ENCODE measurements at regions not wholly inside any gene's neighbourhood (a gene's known extent, or its start where the extent isn't known, plus 50 kb on each side); places are given as distances from the start of the nearest gene placed in this dataset.

- Histone ChIP-seq H3K4me3 (ENCODE audit: low read depth, low read length) (no peak overlapping the region), H3K27ac (no peak overlapping the region), H3K9me3 (ENCODE audit: severe bottlenecking) (no peaks in the 10 kb centered on the region), H3K27me3 (ENCODE audit: insufficient read depth, low read depth, severe bottlenecking) (no peaks in the 10 kb centered on the region), H3K36me3 (no peaks in the 10 kb centered on the region)
- no peak for DNase-seq
- TF ChIP-seq CTCF (IDR thresholded peaks at IDR 0.05; ENCODE audit: low read depth, low read length) = no peak
Observed at GRCh38 chr2:177026956-177027355, 185.6 kb upstream of the HNRNPA3 start.

GRCh38 chr2:177028296-177028695 lies 184.3 kb upstream of the HNRNPA3 start:
- DNase-seq = no peak
- Histone ChIP-seq H3K36me3 (no peaks in the 10 kb centered on the region), H3K27ac (no peak overlapping the region), H3K9me3 (ENCODE audit: severe bottlenecking) (no peaks in the 10 kb centered on the region), H3K4me3 (ENCODE audit: low read depth, low read length) (no peak overlapping the region), H3K27me3 (ENCODE audit: insufficient read depth, low read depth, severe bottlenecking) (no peaks in the 10 kb centered on the region)
- no peak for TF ChIP-seq CTCF (IDR thresholded peaks at IDR 0.05; ENCODE audit: low read depth, low read length)

- no peak for DNase-seq
- Histone ChIP-seq H3K27me3 (ENCODE audit: insufficient read depth, low read depth, severe bottlenecking) (no peaks in the 10 kb centered on the region), H3K36me3 (no peaks in the 10 kb centered on the region), H3K27ac (no peak overlapping the region), H3K9me3 (ENCODE audit: severe bottlenecking) (no peaks in the 10 kb centered on the region), H3K4me3 (ENCODE audit: low read depth, low read length) (no peak overlapping the region)
- no peak for TF ChIP-seq CTCF (IDR thresholded peaks at IDR 0.05; ENCODE audit: low read depth, low read length)
Observed at GRCh38 chr2:177029075-177029474, 183.5 kb upstream of the HNRNPA3 start.

- no peak overlapping the region for H3K4me3 ChIP-seq (ENCODE audit: low read depth, low read length)
- no peak for DNase-seq
- H3K36me3 ChIP-seq = no peaks in the 10 kb centered on the region
- H3K27me3 ChIP-seq (ENCODE audit: insufficient read depth, low read depth, severe bottlenecking) = no peaks in the 10 kb centered on the region
- TF ChIP-seq CTCF (IDR thresholded peaks at IDR 0.05; ENCODE audit: low read depth, low read length) = 0 out of 2 replicates have a peak, but pooled peaks have one; percentile 19
- H3K27ac ChIP-seq = no peak overlapping the region
- H3K9me3 ChIP-seq (ENCODE audit: severe bottlenecking) = no peaks in the 10 kb centered on the region
Observed at GRCh38 chr2:177029501-177029900, 183.1 kb upstream of the HNRNPA3 start.

- no peaks in the 10 kb centered on the region for H3K27me3 ChIP-seq (ENCODE audit: insufficient read depth, low read depth, severe bottlenecking)
- H3K9me3 ChIP-seq (ENCODE audit: severe bottlenecking) = no peaks in the 10 kb centered on the region
- no peak for TF ChIP-seq CTCF (IDR thresholded peaks at IDR 0.05; ENCODE audit: low read depth, low read length)
- H3K36me3 ChIP-seq = no peaks in the 10 kb centered on the region
- no peak for DNase-seq
- H3K4me3 ChIP-seq (ENCODE audit: low read depth, low read length) = no peak overlapping the region
- no peak overlapping the region for H3K27ac ChIP-seq
Observed at GRCh38 chr2:177029901-177030300, 182.7 kb upstream of the HNRNPA3 start.

- no peak overlapping the region for H3K27ac ChIP-seq
- DNase-seq = no peak
- no peak for TF ChIP-seq CTCF (IDR thresholded peaks at IDR 0.05; ENCODE audit: low read depth, low read length)
- H3K4me3 ChIP-seq (ENCODE audit: low read depth, low read length) = no peak overlapping the region
- no peaks in the 10 kb centered on the region for H3K36me3 ChIP-seq
- no peaks in the 10 kb centered on the region for H3K27me3 ChIP-seq (ENCODE audit: insufficient read depth, low read depth, severe bottlenecking)
- no peaks in the 10 kb centered on the region for H3K9me3 ChIP-seq (ENCODE audit: severe bottlenecking)
Observed at GRCh38 chr2:177030451-177031105, 182.0 kb upstream of the HNRNPA3 start.

Measured in WERI-Rb-1 (cell line).